UCSD-AML1 (cell line): ENCODE measurements at regions not wholly inside any gene's neighbourhood (a gene's known extent, or its start where the extent isn't known, plus 50 kb on each side); places are given as distances from the start of the nearest gene placed in this dataset.

Experiments
- DNase-seq: peaks from one replicate; lab custom pipeline; 2025; ENCODE audit not compliant: unreplicated experiment; lab: John Stamatoyannopoulos, UW

DNA sequence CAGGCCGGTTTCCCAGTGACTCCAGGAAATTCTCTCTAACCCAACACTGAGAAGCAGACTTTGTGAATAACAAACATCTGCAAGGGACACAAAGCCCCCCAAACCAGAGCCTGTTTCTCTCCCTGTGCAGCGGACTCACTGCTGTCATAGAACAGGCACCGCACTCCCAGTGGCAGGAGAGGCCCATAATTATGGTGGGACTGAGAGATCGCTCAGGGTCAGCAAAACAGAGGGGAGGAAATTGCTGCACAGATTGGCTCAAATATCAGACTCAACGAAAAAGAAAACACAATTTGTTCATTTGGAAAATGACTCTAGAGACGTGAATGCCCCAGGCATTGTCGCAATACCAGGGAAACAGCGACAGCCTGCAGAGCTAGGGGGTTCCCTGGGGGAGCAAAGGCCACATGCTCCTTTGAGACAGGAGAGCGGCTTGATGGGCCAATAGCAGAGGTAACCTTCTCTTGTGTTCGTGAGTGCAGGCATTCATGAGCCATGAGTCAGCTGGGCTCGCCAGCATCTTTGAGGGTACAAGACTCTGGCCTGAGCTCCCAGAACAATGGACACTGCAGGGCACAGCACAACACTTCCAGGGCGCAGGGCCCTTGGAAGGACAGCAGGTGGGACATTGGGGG lies 143.3 kb upstream of the KLHL29 start:
- DNase-seq = no peak

DNA sequence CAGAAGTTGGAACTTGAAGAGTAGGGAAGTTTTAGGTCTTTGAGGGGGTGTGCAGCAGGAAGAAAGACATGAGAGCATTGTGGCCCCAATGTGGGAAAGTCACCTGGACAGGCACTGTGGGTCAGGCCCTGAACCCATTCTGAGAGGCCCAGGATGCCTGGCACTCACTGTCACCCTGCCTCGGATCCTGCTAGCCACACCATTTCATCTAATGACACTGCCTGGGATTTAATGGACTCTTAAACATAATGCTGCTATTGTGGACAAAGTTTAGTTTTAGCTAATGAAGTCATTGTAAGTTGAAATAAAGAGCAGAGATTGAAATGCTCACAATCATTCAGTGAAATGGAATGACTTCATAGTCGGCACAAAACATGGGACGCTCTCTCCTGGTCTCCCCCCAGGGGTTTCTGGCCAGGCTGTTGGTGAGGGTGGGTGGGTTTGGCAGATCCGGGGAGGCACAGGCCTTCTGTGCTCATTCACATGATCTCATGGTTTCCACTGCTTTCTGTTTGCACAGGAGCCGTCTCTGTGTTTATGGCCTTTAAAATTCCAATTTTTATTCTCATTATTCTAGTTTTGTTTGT lies 141.8 kb upstream of the KLHL29 start:
- no peak for DNase-seq

DNA sequence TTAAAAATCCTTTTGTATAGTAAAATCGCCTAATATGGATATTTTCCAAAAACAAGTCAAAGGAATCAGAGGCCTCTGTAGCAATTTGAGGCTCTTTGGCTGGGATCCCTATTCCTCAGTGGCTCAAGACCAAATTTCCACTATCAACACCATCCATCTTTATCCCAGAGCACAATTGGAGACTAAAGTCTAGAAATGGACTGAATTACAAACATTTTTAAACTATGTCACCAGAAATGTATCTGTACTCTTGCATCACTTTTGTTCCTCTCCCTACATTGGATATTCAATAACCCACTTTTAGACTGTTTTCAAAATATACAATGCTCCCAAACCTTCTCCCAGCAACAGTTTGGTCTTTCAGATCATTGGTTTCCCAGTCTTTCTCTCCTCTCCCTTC lies 140.4 kb upstream of the KLHL29 start:
- DNase-seq = no peak

DNA sequence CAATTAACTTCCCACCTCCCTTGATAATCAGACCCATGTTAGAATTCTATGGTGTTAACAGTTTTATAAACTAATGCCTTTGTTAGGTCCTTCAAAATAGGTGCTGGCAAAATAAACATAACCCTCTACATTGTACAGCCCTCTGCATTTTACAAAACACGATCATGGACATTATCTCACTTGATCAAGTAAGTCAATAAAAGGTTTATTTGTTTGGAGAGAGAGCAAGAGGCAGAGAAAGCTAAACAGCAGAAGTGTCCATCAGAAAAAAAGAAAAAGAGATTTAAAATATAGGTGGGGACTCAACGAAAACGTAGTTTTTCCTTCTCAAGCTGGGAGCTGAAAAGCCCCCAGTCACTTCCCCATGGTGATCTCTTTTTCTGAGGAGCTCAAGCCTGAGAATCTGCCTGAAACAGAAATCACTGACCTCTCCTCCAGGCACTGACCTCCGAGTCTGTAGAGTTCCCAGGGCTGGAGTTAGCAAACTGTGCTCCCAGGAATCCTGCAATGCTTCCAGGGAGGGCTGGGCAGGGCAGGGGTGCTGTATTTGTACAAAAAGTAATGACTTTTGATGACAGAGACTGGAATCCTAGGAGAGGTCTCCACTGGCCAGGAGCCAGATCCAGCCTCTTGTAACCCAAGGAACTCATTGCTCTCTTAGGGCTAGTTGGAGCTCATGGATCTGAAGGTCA lies 137.8 kb upstream of the KLHL29 start:
- DNase-seq = no peak

DNA sequence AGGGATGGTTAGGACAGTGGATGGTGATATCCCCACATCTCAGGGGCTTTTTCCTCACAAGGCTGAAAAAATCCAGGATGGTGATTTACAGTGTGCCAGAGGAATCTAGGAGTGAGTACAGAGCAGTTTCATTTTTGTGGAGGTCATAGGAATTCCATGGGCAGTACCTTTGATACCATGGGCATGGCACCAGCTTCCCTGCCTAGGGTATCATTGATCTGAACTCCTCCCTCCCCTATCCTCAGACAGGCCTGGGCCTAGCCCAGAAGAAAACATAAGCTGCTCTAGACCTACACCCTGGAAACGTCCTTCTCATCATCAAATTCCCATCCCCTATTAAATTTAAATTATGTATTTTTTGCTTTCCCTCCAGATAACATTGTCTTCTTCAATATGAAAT lies 136.3 kb upstream of the KLHL29 start:
- DNase-seq = no peak

DNA sequence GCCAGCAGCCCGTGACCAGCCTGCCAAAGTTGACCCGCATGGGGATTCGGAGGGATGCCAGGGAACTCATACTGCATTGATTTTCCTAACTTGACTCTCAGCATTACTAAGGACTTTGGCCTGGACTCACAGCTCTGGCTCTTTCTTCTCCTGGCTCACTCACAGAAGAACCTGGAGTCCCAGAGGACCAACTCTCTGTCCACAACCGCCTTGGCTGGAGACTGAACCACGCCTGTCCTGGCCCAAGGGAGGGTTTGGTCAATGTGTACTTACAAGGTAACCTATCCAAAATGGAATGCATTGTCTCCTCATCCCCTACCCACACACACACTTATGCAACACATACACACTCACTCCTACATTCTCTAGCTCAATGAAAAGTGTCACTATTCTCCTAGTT lies 135.6 kb upstream of the KLHL29 start:
- no peak for DNase-seq

DNA sequence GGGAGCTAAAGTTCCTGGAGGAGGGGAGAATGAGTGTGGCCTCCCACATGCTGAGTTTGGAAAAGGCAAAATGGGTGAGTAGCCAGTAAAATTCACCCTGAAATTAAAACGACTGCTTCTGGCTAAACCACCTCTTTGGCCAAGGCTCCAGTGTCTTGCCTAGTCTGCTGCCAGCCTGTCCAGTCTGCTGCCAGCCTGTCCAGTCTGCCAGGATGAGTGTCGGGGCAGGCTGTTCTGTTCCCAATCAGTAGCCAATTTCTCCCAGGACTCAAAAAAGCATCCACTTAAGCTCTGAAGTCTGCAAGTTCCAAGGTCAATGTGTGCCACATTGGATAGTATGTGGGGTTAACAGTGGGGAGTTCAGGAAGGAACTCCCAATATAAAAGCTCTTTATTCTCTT lies 134.6 kb upstream of the KLHL29 start:
- no peak for DNase-seq

DNA sequence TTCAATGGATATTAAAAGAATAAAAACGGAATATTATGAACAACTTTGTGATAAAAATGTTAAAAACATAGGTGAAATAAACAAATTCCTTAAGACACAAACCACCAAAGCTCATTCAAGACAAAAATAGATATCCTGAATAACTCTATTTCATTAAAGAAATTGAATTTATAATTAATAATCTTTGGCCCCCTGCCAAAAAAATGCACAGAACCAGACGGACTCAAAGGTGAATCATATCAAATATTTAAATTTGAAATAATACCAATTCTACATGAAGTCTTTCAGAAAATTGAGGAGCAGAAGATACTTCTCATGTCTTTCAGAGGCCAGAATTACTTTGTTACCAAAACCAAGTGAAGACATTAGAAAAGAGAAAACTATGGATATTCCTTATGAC lies 128.3 kb upstream of the KLHL29 start:
- DNase-seq = no peak

DNA sequence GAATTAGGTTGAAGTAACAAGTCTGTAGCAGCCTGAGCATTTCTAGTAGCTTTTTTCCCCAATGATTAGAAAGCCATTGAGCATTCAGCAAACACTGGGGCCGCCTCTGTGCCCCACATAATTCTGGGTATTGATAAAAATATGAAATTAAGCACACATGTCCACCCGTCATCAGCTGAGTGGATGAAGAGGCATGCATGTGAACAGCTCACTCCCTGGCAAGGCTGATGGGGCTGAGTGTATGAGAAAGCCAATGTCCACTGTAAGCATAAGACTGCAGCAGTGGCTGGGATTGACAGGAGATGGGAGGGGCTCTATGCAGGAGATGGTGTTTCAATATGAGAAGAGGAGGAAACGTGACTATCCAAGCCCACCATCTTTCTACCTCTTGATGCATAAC lies 124.4 kb upstream of the KLHL29 start:
- DNase-seq = no peak

DNA sequence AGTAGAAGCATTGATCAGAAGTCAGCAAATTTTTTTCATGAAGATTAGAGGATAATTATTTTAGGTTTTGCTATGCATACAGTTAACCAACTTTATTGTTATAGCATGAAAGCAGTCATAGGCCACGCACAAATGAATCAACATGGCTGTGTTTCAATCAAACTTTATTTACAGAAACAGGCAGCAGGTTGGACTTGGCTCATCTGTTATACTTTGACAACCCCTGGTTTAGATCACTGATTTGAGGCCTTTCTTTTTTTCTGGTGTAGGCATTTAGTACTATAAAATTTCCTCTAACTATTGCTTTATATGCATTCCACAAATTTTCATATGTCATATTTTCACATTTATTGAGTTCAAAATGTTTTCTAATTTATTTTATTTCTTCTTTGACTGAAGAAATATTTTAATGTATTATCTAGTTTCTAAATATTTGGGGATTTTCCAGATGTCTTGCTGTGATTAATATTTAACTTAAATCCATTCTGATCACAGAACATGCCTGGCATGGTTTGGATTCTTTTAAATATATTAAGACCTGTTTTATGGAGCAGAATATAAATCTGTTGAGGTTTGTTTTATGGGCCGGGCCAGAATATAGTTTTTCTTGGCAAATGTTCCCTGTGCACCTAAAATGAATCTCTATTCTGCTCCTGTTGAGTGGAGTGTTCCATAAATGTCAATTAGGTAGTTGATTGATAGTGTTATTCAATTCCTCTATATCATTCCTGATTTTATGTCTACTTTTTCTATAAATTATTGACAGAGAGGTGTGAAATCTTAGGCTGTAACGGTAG lies 116.3 kb upstream of the KLHL29 start:
- no peak for DNase-seq

DNA sequence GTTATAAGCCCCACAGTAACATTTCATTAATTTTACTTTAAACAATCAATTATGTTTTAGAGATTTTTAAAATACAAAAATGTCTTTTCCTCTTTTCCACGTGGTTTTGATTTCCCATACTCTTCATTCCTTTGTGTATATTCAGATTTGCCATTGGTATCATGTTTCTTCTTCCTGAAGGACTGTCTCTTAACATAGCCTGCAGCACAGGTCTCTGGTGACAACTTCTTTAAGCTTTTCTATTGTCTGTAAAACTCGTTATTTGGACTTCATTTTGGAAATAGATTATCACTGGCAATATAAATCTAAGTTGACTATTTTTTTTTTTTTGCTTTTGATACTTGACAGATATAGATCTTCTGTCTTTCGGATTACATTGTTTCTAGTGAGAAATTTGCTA lies 115.2 kb upstream of the KLHL29 start:
- no peak for DNase-seq

DNA sequence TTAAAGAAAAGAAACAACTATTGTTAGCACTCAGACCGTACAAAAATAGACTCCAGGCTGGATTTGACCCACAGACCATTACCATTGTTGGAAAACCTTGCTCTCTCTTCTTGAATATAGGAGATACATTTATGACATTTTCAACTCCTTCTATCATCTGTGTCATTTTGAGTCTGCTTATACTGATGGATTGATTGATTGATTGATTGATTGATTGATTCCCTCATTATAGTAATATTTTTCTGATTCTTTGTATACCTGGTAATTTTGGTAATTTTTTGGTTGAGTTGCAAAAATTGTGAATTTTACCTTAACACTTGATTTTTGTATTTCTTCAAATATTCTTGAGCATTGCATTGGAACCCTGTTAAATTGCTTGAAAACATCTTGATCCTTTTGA lies 114.2 kb upstream of the KLHL29 start:
- DNase-seq = no peak

DNA sequence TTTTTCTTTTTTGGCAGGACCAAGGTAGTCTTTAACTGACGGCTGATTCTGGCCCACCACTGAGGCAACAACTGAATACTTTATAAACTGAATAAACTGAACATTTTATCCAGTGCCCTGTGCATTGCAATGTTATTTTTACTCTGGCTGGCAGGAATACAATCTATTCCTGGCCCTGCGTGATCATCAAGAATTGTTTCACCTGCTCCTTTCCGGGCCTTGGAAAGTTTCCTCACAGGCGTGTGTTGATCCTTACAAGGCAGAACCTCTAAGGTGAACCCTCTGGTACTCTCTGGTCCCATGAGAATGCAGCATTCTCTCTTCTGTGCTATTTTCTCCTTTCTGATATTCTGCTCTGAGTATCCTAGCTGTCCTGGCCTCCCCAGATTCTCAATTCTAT lies 113.7 kb upstream of the KLHL29 start:
- DNase-seq = no peak

DNA sequence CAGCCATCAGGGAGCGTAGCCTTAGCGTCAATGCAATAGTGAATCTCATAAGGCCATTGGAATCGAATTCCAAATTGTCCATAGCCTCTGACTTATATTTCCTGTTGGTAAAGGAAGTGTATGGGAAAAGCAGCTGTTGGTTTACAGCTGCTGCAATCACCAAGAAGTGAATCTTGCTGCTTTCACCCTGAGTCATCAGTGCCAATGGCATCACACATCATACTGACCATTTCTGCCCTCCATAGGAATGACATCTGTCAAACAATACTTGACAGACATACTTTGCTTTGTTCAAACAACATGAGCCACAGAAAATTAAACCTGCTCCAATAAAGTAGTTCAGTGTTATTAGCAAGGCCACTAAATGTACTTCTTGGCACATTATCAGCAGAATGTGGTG lies 111.2 kb upstream of the KLHL29 start:
- no peak for DNase-seq

DNA sequence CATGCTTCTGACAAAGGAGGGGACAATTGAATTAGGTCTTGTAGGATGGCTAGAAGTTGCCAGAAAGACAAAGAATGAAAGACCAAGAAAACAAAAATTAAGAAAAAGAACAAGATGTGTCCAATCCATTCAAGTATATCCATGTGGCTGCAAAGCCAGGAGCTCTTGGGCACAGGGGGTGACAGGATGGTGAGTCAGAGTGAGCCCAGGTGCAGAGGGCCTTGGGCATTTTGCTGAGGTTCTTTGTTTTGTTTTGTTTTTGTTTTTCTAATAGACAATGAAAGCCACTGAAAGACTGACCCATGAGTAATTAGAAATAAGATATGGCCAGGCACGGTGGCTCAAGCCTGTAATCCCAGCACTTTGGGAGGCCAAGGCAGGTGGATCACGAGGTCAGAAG lies 104.6 kb upstream of the KLHL29 start:
- DNase-seq = no peak

DNA sequence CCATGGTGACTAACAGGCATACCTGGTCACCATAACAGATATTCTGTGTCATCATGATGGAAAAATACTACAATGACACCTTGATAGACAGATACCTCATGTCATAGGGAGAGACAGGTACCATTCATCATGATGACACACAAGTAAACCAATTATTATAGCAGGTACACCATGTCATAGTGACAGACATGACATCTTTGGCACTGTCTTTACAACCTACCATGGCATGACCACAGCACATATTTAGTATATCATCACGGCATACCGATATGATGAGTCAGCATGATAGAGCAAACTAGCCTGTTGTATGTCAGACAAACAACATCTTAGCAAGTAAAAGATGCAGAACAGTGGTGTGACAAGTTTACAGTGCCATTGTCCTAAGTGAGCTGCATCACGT lies 101.3 kb upstream of the KLHL29 start:
- no peak for DNase-seq

DNA sequence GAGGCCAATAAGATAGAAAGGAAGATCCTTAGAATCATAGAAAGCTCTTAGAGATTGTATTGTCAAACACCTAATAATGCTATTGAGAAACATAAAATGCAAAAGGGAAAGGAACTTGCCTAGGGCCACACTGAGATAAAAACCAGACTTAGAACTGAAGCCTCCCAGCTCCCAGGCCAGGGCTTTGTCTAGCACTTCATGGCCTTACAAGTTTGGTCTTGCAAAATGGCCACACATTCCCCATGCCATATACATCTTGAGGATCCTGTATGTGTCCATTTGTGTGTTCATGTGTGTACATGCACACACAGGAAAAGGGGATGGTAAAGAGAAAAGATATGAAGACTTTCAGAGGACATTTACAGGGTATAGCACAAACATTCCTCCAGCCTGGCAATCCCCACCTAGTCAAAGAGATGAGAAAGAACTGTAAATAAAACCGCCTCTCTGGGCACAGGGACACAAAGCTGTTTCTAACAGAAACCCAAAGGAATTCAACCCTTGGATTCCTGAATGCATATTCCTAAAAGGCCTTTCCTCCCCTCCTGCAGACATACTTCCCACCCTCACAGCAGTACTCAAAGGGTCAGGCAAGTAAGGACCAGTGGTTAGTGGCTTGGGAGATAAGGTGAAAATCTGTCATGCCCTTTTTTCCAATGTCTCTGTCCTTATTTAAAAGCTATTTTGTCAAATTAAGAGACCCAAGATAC lies 99.7 kb upstream of the KLHL29 start:
- DNase-seq = no peak

DNA sequence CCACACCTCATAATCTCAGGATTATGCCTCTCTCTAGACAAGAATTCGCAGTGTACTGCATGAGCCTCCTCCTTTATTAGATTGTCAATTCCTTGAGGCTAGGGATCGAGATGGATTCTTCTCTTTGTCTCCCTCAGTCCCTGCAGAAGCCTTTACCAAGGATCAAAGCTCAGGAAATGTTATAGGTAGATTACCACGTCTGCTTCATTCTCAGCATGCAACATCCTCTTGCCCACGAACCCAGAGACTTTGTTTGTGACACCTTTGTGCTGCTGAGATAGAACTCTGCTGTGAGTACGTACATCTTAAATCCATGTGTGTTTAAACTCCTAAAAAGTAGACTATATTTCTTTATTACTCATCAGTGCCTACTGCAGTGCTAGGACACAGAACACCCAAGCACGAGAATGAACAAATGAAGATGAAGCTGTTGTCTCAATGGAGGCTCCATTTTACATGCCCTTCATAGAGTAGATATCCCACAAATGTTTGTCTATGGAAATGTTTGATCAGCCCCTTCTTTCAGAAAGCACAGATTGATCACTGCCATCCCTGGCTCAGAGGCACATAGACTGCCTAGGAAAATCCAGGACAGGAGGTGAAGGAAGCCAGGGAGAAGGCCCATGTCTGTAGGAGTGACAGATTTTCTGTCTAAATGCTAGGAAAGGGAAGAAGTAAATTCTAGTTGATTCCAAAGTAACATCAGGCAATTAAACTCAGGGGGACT lies 98.8 kb upstream of the KLHL29 start:
- DNase-seq = no peak

DNA sequence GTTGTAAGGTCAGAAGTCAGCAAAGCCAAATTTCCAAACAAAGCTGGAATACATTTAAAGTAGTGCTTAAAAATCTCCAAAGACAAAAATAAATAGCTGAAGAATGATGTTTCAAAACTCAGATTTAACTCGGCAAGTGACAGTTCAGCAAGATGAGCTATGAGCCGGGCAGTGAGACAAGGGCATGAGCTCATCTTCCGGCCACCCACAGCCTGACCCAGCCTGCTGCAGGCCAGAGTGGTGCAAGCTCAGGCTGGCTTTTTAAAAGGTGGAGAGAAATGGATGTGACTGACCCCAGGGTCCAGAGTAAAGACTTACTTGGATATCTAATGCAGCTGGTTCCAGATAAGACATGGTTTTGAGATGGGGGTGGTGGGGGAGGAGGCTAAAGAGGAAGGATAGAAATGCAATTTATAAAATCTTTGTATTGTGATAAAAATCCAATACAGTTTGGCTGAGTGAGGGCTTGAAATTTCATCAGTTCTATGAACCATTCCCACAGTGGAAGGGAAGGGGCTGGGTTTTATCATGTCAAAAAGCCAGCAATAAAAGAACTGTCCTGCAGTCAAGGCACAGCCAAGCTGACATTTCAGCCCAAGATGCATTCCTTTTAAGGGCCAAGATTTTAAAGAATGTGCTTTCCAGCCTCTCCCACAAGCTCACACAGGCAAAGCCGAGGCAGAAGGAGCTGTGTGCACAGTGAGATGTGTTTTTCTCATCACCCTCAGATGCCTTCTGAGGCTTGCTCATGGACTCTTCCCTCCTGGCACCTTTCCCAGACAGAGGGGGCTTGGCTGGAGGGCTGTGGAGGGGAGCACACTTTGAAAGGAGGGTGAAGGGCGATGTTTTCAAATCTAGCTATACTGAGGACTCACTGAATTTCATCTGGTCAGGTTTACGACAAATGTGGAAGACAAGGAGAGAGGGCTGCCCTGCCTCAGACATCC lies 97.9 kb upstream of the KLHL29 start:
- DNase-seq = no peak

DNA sequence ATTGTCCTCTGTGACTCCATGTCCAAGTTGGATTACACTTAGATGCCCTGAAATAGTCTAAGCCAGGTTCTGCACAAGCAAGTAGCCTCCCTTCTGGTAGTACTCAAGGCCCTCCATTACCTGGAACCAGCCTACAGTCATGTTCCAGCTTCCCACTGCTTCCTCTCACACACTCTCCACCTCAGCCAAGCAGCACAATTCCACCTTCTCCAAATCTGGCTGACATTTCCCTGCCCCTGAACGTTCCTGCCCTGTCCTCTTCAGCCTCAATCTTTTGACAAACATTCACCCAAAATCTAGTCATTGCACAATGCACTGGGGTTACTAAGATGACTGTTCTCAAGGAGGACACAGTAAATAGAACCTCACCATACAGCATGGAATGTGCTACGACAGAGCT lies 95.3 kb upstream of the KLHL29 start:
- no peak for DNase-seq
